Left kidney (tissue), 1 donor: ENCODE measurements at regions not wholly inside any gene's neighbourhood (a gene's known extent, or its start where the extent isn't known, plus 50 kb on each side); places are given as distances from the start of the nearest gene placed in this dataset.
"Not testable (repeated sequence)": the region's sequence is repeated elsewhere in the genome, so short reads cannot be mapped to it uniquely, and the experiment has no call there.

Experiments
- DNase-seq: peaks from one replicate; pipeline ENCODE4 v3.0.0-alpha.2; 2013

- DNase-seq: no peak
These were observed 575.4 kb upstream of the FAM98A start for GRCh38 chr2:34174506-34174905.

- DNase-seq: no peak
These were observed 563.1 kb upstream of the FAM98A start for GRCh38 chr2:34162231-34162630.

GRCh38 chr2:34161549-34161948 is 562.5 kb upstream of the FAM98A start:
- DNase-seq: no peak

GRCh38 chr2:34159901-34160300 is 560.8 kb upstream of the FAM98A start:
- DNase-seq: no peak

GRCh38 chr2:34153484-34153883 is 554.4 kb upstream of the FAM98A start:
- no peak for DNase-seq

- no peak for DNase-seq
These were observed 548.7 kb upstream of the FAM98A start for GRCh38 chr2:34147780-34148179.

GRCh38 chr2:34143149-34143548 is 544.0 kb upstream of the FAM98A start:
- no peak for DNase-seq

- not testable (repeated sequence) for DNase-seq
These were observed 543.5 kb upstream of the FAM98A start for GRCh38 chr2:34142531-34143008.

GRCh38 chr2:34133065-34133464 is 534.0 kb upstream of the FAM98A start:
- DNase-seq: not testable (repeated sequence)

- DNase-seq: no peak
These were observed 527.2 kb upstream of the FAM98A start for GRCh38 chr2:34126279-34126678.

GRCh38 chr2:34123996-34124785 is 525.1 kb upstream of the FAM98A start:
- peak; percentile 13 for DNase-seq

- no peak for DNase-seq
These were observed 522.0 kb upstream of the FAM98A start for GRCh38 chr2:34121076-34121475.

- DNase-seq: no peak
These were observed 516.0 kb upstream of the FAM98A start for GRCh38 chr2:34115076-34115475.

GRCh38 chr2:34112161-34112560 is 513.1 kb upstream of the FAM98A start:
- no peak for DNase-seq

GRCh38 chr2:34110392-34110791 is 511.3 kb upstream of the FAM98A start:
- no peak for DNase-seq

- DNase-seq: no peak
These were observed 508.7 kb upstream of the FAM98A start for GRCh38 chr2:34107811-34108210.

GRCh38 chr2:34105006-34105767 is 506.1 kb upstream of the FAM98A start:
- no peak for DNase-seq

GRCh38 chr2:34104601-34105000 is 505.5 kb upstream of the FAM98A start:
- no peak for DNase-seq

GRCh38 chr2:34103437-34103836 is 504.3 kb upstream of the FAM98A start:
- no peak for DNase-seq

GRCh38 chr2:34102339-34102738 is 503.2 kb upstream of the FAM98A start:
- no peak for DNase-seq

GRCh38 chr2:34099377-34099776 is 500.3 kb upstream of the FAM98A start:
- DNase-seq: no peak

- no peak for DNase-seq
These were observed 499.2 kb upstream of the FAM98A start for GRCh38 chr2:34098256-34098655.

GRCh38 chr2:34096562-34097171 is 497.6 kb upstream of the FAM98A start:
- peak; percentile 80 for DNase-seq
